CD1c-positive myeloid dendritic cell (primary cell): ENCODE measurements at regions not wholly inside any gene's neighbourhood (a gene's known extent, or its start where the extent isn't known, plus 50 kb on each side); places are given as distances from the start of the nearest gene placed in this dataset.

Source experiments
- DNase-seq: peaks from one replicate; pipeline ENCODE4 v3.0.0-alpha.2; 2016; ENCODE audit errors: extremely low spot score

GRCh38 chr12:118608770-118609344, 232.5 kb downstream of the SUDS3 start:
- no peak for DNase-seq

- no peak for DNase-seq
These were observed 234.9 kb downstream of the SUDS3 start for GRCh38 chr12:118611295-118611694.

GRCh38 chr12:118611770-118612169, 235.4 kb downstream of the SUDS3 start:
- DNase-seq, result no peak

DNA sequence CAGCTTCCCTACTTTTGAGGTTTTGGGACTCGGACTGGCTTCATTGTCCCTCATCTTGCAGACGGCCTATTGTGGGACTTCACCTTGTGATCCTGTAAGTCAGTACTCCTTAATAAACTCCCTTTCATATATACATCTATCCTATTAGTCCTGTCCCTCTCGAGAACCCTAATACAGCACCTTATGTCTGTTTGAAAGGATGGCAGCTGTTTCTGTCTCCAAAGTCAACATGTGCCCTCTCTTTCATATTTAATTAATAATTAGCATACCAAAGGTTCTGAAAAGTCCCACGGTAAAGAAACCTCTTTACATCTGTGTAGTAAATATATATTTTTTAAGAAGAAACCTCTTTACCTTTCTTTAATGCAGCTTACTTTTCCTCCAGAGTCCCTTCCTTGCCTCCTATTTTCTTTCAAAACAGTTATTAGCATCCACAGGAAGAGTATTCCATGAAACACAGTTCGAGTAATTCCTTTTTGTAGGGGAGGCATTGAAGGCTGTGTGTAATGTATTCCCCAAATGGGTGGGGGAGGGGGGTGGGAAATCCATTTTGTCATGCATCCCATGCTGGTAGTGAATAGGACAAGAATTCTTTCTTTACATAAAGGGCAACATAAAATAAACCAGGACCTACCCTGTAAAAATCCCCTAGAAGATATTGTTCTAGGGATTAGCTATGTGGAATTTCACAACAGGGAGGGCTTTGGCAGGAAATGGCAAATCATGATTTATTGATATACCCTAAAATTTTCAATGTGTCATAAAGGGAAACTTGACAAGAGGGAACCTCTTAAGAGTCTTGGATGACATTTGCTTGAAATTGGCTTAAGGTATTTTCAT, 241.5 kb downstream of the SUDS3 start:
- no peak for DNase-seq

DNA sequence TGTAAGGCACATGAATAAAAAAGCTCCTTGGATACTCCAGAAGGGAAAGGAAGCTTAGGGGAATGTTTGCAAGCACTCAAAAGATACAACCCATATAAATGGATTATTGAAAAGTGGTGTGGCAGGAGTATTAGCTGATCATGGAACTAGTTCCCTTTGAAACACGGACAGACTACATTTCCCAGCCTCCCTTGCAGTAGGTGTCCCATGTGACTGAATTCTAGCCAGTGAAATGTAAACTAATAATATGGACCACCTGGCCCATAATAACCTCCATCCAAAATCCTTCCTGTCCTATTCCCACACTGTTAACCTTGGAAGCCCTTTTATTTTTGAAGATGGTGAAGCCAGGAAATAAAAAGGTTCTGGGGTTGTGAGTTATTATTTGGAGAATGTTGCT, 242.3 kb downstream of the SUDS3 start:
- DNase-seq, result no peak

- no peak for DNase-seq
These were observed 248.8 kb downstream of the SUDS3 start for GRCh38 chr12:118625050-118625675.

DNA sequence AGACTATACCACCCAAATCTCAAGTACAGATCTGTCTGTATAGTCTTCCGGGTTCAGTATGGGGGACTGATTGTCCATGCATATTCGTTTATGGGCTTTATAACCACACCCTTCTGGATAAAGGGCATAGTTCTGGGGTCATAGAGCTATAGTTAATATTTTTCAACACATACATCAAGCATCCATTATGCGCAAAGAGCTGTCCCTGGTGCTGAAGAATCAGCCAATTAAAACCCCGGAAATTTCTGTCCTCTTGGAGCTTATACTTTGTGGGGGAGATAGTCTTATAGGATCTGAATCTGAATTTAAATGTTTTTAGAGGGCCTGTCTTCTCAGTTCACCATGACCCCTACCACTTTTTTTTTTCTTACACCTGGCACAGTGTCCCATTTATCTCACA, 256.7 kb downstream of the SUDS3 start:
- DNase-seq, result no peak

- no peak for DNase-seq
These were observed 258.9 kb downstream of the SUDS3 start for GRCh38 chr12:118635276-118635675.

DNA sequence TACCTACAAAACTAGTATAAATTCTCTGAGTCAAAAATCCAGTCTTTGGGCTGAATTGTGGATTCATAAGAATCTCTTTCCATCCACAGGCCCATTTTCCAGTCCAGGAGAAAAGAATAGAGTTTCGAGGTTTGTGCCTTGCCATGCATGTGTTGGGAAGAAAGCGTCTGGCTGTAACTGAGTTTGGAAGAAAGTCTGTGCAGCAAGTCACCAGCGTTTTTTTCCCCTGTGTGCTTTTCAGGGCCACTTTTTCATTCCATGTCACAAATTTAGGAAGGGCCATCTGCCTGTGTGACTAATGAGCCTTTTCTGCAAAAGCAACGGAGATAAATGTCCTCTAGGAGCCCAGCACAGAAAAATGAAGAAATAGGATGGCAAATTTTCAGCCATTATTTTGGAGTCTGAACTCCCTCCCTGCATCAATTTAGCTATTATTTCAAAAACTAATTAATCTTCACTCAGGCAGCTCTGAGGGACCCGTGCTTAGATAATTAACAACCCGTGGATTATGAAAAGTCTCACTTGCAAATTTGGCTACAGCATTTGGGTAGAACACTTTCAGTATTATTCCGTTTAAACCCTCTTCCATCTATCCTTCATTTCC, 261.5 kb downstream of the SUDS3 start:
- no peak for DNase-seq

GRCh38 chr12:118641249-118641648, 264.9 kb downstream of the SUDS3 start:
- no peak for DNase-seq

DNA sequence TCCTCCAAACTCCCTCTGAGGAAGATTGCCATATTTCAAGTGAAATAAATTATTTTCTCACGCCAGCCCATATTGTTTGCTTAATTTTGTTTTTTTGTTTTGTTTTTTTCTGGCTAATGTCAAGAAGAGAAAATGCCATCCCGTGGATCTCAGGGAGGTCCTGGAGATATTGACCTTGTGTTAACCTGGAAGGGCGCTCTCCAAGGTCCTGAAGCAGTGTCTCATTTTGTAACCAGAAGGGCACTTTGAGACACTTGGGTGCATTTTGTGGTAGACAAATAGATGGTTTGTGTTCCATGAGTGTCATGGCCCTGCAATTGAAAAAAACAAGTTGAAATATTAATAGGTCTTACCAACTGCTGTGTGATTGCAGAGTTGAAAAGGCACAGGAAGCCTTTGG, 268.9 kb downstream of the SUDS3 start:
- DNase-seq, result no peak

- DNase-seq, result no peak
These were observed 273.6 kb downstream of the SUDS3 start for GRCh38 chr12:118649765-118650585.

DNA sequence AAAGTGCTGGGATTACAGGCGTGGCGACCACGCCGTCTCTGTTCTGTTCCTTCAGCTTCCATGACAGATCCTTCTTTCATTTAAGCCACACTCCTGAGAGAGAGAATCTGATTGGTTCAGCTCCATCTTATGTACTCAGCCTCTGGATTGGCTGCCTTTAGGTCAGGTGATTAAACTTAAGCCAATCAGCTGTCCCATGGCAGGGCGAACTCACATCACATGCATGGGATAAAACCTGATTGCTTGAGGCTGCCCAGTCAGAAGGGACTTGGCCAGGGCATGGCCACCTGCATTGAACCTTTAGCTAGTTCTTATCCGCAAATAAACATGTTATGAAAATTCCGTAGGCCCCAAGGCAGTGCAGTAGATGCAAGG, 274.2 kb downstream of the SUDS3 start:
- no peak for DNase-seq

- no peak for DNase-seq
These were observed 275.1 kb downstream of the SUDS3 start for GRCh38 chr12:118651487-118651886.

DNA sequence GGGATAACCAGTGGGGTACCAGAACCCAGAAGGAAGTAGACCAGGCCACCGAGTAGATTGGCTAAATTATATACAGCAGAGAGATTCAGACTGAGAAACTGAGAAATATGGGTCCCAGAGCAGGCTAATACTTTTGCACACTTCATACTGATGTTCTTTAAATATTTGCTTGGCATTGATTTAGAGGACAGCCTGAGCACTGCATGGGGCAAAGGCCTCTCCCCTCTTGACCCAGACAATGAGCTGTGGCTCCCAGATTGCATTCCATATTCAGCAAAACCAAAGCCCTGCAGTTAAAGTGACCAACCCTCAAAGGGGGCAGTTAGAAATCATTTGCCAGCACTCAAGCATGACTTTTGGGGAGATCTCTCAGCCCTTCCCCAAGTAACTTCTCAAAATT, 279.2 kb downstream of the SUDS3 start:
- DNase-seq, result no peak

DNA sequence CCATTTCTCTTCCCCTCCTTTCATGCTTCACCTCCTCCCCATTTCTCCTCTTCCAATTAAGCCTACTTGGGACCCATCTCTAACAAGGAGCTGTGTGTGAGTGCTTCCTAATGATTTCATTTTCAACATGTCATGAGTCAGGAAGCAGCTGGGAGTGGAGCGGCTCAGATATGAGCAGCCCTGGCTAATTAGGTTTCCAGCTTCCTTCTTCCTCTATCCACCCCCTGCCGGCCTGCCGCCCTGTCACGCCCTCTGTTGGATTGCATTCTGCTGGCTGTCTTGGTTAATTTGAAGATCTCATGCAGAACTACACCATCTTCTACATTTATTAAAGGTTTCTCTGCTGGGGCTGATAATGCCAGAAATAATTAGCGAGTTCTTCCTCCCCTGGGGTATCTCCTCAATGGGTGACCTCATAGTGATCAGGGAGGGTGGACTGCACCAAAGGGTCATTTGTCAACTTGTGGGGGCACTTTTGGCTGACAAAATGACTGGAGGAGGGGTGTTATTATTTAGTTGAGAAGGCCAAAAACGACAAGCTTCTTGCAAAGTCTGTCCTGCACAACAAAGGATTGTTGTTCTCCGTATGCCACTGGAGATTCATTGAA, 300.9 kb upstream of the SRRM4 start:
- DNase-seq, result no peak

DNA sequence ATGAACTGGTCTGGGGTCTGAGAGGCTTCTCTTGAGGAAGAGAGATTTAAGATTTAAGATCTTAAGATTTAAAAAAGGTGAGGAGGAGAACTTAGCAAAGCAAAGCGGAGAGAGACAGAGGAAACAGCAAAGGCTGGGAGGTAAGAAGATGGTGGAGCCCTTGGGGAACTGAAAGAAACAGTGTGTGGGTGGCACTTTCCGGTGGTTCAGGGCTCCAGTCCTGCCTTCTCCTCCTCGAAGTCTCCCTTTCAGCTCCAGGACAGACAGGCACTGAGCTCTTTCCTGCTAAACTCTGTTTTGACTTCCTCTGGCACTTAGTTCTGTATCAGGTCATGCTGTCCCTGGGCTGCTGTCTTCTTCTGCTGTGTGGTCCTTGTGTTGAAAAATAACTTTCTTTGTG, 298.7 kb upstream of the SRRM4 start:
- no peak for DNase-seq

DNA sequence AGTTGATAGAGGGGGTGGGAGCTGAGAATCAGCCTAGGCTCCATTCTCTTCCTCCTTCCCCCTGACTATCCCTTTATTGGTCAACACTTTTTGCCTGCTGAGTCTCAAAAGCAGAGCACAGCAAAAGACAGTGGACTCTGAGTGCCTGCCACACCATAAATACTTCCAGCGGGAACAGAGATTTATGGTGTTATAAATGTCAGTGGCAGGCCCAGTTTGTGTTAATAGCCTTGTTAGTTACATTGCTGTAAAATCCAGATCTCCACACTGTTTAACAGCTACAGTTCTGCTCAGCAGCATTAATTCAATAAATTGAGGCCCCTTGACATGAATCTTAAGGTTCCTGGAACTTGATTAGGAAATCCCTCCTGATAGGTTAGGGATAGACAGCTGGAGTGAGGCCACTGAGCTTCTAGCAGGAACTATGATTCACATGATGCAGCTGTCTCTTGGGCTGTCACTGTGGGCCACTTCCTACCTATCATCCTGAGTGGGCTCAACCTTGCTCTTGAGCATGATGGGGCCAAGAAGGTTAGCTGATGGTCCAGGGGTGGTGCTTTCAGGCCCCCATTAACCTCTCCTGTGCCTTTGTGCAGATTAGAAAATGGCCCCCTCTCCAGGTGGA, 295.2 kb upstream of the SRRM4 start:
- no peak for DNase-seq

- no peak for DNase-seq
These were observed 291.5 kb upstream of the SRRM4 start for GRCh38 chr12:118689793-118690192.

GRCh38 chr12:118690506-118690905, 290.8 kb upstream of the SRRM4 start:
- DNase-seq, result no peak
